ENCODE measurements at regions not wholly inside any gene's neighbourhood (a gene's known extent, or its start where the extent isn't known, plus 50 kb on each side); places are given as distances from the start of the nearest gene placed in this dataset.

GRCh38 chr13:109454167-109454917 is 332.0 kb downstream of the IRS2 start:
- TF ChIP-seq CTCF (IDR thresholded peaks at IDR 0.05; ENCODE audit: low read length) (no peak), EZH2 (IDR thresholded peaks at IDR 0.05; ENCODE audit: borderline replicate concordance, low read length) (no peak)
